Ascending aorta (tissue), 2 donors: ENCODE measurements at regions not wholly inside any gene's neighbourhood (a gene's known extent, or its start where the extent isn't known, plus 50 kb on each side); places are given as distances from the start of the nearest gene placed in this dataset.
"Not testable (repeated sequence)": the region's sequence is repeated elsewhere in the genome, so short reads cannot be mapped to it uniquely, and the experiment has no call there.

Experiments
- DNase-seq, 2 donors: peaks; one replicate each; pipeline ENCODE4 v3.0.0-alpha.2; 2019; ENCODE audit warnings: low spot score in 2 of 2
- H3K27ac ChIP-seq, 2 donors: fragments of 200-600 bp; sonication (generic); one replicate each; pipeline ENCODE4 v1.5.1; 2016 to 2017; ENCODE audit warnings: mild to moderate bottlenecking in 1 of 2
- H3K27me3 ChIP-seq: fragments of 200-600 bp; sonication (generic); one replicate; pipeline ENCODE4 v1.5.1; 2017
- H3K36me3 ChIP-seq, 2 donors: fragments of 200-600 bp; sonication (generic); one replicate each; pipeline ENCODE4 v1.5.1; 2016
- H3K4me1 ChIP-seq, 2 donors: fragments of 200-600 bp; sonication (generic); one replicate each; pipeline ENCODE4 v1.5.1; 2016 to 2017; ENCODE audit warnings: mild to moderate bottlenecking in 1 of 2
- H3K4me3 ChIP-seq, 2 donors: fragments of 200-600 bp; sonication (generic); one replicate each; pipeline ENCODE4 v1.5.1; 2016 to 2017; ENCODE audit warnings: mild to moderate bottlenecking in 1 of 2
- H3K9me3 ChIP-seq, 2 donors: fragments of 200-600 bp; sonication (generic); one replicate each; pipeline ENCODE4 v1.5.1; 2016
- intact Hi-C: fragments of 100-400 bp; cut with DNase I; formaldehyde crosslinking; loops from one replicate; pipeline ENCODE4 v1.15.1; 2023
- TF ChIP-seq, protein P1 (sequence below), 3 experiments: fragments of 200-600 bp in 2 of 3; fragments of 450-650 bp in 1 of 3; sonication (generic) in 2 of 3; IDR thresholded peaks; one replicate each; pipeline ENCODE4 v1.5.1; 2016 to 2019; ENCODE audit warnings: antibody characterized with exemption in 3 of 3, mild to moderate bottlenecking in 1 of 3, moderate library complexity in 1 of 3

DNA sequence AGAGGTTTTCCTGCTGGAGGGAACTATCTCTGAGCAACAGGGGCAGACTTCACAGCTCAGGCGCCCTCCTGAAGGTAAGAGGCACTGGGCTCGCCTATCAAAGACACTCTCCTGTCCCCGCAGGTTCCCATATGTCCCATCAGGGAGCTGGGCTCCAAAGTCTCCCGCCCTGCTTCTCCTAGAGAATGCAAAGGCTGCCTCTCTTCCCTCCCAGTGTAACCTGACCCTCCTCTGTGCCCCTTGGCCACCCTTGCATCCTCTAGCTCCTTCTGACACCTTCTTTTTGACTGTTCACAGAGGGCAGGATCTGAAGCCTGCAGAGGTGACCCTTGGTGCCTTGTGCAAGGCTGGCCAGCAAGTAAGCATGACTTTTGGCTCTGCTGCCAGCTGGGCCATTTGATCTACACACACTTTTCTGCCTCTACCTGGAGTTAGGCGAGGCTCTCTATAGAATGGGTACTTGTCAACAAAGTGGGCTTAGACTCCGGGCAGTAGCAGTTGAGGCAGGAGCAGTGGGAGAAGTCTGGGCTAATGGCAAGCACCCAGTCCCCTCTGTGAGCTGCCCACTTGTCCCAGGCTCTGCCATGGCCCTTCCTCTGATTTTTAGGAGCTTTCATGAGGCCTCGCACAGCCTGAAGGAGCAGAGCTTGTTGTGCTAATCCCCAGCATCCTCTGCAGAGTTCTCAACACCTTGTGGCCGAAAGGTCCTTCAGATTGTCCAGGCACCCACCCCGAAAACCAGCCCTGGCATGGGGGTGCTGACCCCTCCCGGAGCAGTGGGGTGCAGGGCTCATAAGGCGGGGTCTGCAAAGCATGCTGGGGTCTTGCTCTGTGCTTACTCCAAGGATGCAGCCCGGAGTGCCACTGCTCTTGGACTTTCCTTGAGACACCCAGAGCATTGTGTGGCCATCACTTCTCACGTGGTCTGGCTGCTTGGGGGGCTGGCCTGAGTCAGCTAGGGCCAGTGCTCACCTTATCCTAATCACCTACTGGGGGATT lies 122.9 kb downstream of the METRNL start:
- H3K4me3 ChIP-seq, result no peak overlapping the region
- H3K36me3 ChIP-seq, result no peaks in the 10 kb centered on the region
- intact Hi-C loops, result no loop called here
- H3K27me3 ChIP-seq, result no peaks in the 10 kb centered on the region
- TF ChIP-seq, protein P1, sequence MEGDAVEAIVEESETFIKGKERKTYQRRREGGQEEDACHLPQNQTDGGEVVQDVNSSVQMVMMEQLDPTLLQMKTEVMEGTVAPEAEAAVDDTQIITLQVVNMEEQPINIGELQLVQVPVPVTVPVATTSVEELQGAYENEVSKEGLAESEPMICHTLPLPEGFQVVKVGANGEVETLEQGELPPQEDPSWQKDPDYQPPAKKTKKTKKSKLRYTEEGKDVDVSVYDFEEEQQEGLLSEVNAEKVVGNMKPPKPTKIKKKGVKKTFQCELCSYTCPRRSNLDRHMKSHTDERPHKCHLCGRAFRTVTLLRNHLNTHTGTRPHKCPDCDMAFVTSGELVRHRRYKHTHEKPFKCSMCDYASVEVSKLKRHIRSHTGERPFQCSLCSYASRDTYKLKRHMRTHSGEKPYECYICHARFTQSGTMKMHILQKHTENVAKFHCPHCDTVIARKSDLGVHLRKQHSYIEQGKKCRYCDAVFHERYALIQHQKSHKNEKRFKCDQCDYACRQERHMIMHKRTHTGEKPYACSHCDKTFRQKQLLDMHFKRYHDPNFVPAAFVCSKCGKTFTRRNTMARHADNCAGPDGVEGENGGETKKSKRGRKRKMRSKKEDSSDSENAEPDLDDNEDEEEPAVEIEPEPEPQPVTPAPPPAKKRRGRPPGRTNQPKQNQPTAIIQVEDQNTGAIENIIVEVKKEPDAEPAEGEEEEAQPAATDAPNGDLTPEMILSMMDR (IDR thresholded peaks at IDR 0.05), result no peak
- peak overlapping the region; percentile 79 to 87 for H3K27ac ChIP-seq
- peaks cover 14 to 31% of the 10 kb centered on the region in 2 donors for H3K4me1 ChIP-seq
- DNase-seq, result peak; percentile 6 to 61
- H3K9me3 ChIP-seq, result no peaks in the 10 kb centered on the region

DNA sequence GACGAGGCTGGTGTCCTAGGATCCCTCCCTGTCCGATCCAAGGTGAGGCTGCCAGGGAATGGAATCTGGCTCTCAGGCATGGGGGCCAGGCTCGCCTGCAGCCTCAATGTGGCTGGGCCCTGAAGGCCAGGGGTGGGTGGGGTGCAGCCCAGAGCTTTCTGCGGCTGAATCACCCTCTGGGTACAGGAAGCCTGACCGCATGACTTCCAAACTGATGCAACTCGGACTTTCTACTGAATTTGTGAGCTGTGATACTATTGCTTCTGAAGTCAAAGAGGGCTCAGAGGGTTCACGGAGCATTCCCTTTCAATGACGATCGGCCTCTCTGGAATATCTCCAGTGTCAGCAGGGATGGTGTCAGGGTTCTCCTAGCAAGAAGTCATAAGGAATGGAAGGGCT lies 123.7 kb downstream of the METRNL start:
- Histone ChIP-seq H3K4me1 (peaks cover 14 to 31% of the 10 kb centered on the region in 2 donors), H3K27me3 (no peaks in the 10 kb centered on the region), H3K36me3 (no peaks in the 10 kb centered on the region), H3K27ac (peak overlapping the region; percentile 79 to 87), H3K4me3 (no peak overlapping the region), H3K9me3 (no peaks in the 10 kb centered on the region)
- TF ChIP-seq, protein P1 (IDR thresholded peaks at IDR 0.05), result no peak
- intact Hi-C loops, result no loop called here
- peak; percentile 53 to 93 for DNase-seq

DNA sequence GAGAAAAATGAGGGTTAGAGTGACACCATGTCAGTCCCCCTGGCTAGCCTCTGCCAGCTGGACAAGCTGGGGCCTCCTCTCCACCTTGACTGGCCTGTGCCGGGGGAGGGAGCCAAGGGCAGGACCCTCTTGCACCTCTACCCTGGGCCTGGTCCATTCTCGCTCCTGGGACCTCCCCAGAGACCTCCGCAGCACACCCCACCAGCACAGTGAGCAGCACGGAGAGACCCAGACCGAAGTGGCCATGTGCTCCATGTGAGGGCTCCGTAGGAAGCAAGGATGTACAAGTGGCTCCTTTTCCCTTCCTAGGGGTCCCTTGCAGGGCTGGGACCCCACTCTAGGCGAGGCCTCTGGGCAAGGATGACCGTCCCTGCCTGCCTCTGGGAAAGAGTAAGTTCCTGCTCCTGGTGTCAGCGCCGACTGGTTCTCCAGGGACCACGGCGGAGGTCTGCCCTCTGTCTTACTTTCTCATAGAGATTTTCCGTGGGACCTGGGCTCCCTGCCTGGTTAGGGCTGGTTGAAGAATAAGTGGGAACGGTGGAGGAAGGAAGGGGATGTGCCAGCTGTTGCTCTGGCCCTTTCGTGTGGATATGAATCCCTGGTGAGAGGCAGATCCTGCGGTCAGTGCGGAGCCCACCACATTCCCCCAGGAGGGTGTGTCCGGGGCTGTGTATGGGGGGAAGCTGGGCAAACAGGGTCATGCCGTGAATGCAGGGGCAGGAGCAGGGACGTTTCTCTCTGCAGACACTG lies 124.2 kb downstream of the METRNL start:
- TF ChIP-seq, protein P1 (IDR thresholded peaks at IDR 0.05), result no peak
- peaks cover 14 to 31% of the 10 kb centered on the region in 2 donors for H3K4me1 ChIP-seq
- no peak overlapping the region for H3K4me3 ChIP-seq
- H3K27ac ChIP-seq, result peak overlapping the region; percentile 79 to 87
- no peaks in the 10 kb centered on the region for H3K36me3 ChIP-seq
- H3K27me3 ChIP-seq, result no peaks in the 10 kb centered on the region
- DNase-seq, result peak; percentile 8 to 74
- no peaks in the 10 kb centered on the region for H3K9me3 ChIP-seq
- intact Hi-C loops, result no loop called here

DNA sequence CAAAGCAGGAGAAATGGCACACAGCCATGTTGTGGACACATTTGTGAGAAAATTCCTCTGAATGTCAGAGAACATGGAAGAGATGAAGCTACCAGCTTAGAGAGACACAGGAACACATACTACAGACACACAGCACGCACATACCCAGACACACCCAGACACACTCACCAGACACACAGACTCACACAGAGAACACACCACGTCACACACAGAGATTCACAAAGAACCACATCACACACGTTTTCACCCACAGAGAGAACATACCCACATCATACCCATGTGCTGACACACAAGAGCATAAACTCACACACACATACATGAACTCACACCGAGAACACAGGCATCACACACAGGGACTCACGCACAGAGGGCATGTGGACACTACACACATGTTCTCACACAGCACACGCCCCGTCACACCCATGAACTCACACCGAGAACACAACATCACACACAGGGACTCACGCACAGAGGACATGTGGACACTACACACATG lies 124.9 kb downstream of the METRNL start:
- no peaks in the 10 kb centered on the region for H3K9me3 ChIP-seq
- peaks cover 14 to 31% of the 10 kb centered on the region in 2 donors for H3K4me1 ChIP-seq
- no peaks in the 10 kb centered on the region for H3K36me3 ChIP-seq
- H3K4me3 ChIP-seq, result no peak overlapping the region
- intact Hi-C loops, result no loop called here
- peak overlapping the region; percentile 79 to 87 for H3K27ac ChIP-seq
- peak; percentile 5 to 53 for DNase-seq
- TF ChIP-seq, protein P1 (IDR thresholded peaks at IDR 0.05), result no peak
- no peaks in the 10 kb centered on the region for H3K27me3 ChIP-seq

DNA sequence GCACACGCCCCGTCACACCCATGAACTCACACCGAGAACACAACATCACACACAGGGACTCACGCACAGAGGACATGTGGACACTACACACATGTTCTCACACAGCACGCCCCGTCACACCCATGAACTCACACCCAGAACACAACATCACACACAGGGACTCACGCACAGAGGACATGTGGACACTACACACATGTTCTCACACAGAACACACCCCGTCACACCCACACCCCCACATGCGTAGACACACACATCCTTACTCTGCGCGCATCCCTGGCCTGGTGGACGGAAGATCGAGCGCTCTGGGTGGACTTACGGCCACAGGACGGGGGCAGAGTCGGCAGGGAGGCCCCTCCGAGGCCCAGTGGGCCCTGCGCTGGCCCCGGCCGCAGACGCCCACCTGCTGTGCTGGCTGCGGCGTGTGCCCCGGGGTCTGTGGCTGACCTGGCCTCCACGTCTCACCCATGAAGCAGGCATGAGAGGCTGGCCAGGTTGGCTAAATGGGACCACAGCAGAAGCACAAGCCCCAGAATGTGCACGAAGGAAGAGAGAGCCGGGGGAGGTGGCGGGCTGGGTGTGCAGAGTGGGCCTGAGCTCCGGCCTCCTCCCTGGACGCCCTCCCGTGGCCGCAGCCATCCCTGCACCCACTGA lies 125.5 kb downstream of the METRNL start:
- H3K4me3 ChIP-seq, H3K27me3 ChIP-seq, intact Hi-C loops, H3K36me3 ChIP-seq, H3K9me3 ChIP-seq: not testable (repeated sequence)
- Histone ChIP-seq H3K27ac (peak overlapping the region in 1 of 2 donors; percentile 87), H3K4me1 (peaks cover 14 to 31% of the 10 kb centered on the region in 2 donors)
- DNase-seq, result peak in 1 of 2 donors; percentile 60
